Colonic mucosa (tissue), 4 donors: ENCODE measurements at regions not wholly inside any gene's neighbourhood (a gene's known extent, or its start where the extent isn't known, plus 50 kb on each side); places are given as distances from the start of the nearest gene placed in this dataset.
"Not testable (repeated sequence)": the region's sequence is repeated elsewhere in the genome, so short reads cannot be mapped to it uniquely, and the experiment has no call there.

Source experiments
- DNase-seq: peaks from one replicate; pipeline ENCODE4 v3.0.0-alpha.2; 2020
- H3K27ac ChIP-seq: fragments of 200-600 bp; one replicate; pipeline ENCODE4 v1.8.0; 2021
- H3K27me3 ChIP-seq: fragments of 200-600 bp; one replicate; pipeline ENCODE4 v1.8.0; 2021
- H3K36me3 ChIP-seq: fragments of 200-600 bp; one replicate; pipeline ENCODE4 v1.8.0; 2021
- H3K4me1 ChIP-seq: fragments of 200-600 bp; one replicate; pipeline ENCODE4 v1.8.0; 2021; ENCODE audit warnings: mild to moderate bottlenecking
- H3K4me3 ChIP-seq: fragments of 200-600 bp; one replicate; pipeline ENCODE4 v1.8.0; 2021
- H3K9ac ChIP-seq, 2 donors: one replicate each; pipeline ENCODE4 v1.7.0; 2013; ENCODE audit warnings: control low read depth in 2 of 2, low read depth in 2 of 2, low read length in 2 of 2
- H3K9me3 ChIP-seq: fragments of 200-600 bp; one replicate; pipeline ENCODE4 v1.8.0; 2021
- intact Hi-C: fragments of 100-400 bp; cut with DNase I; formaldehyde crosslinking; loops from one replicate; pipeline ENCODE4 v1.14.1; 2022
- TF ChIP-seq, protein P1 (sequence below): fragments of 200-600 bp; IDR thresholded peaks from one replicate; pipeline ENCODE4 v1.8.0; 2022; ENCODE audit warnings: antibody characterized with exemption, mild to moderate bottlenecking
- donor health status: healthy.
- donor health status: DM: no; HTN: no; CAD: no.
- donor health status: DM: no; HTN: no; CAD: no.

- no peaks in the 10 kb centered on the region for H3K4me1 ChIP-seq
- H3K9ac ChIP-seq, result no peak overlapping the region
- no peak for DNase-seq
- intact Hi-C loops, result no loop called here
- H3K4me3 ChIP-seq, result no peak overlapping the region
- no peaks in the 10 kb centered on the region for H3K9me3 ChIP-seq
- no peaks in the 10 kb centered on the region for H3K36me3 ChIP-seq
- TF ChIP-seq, protein P1, sequence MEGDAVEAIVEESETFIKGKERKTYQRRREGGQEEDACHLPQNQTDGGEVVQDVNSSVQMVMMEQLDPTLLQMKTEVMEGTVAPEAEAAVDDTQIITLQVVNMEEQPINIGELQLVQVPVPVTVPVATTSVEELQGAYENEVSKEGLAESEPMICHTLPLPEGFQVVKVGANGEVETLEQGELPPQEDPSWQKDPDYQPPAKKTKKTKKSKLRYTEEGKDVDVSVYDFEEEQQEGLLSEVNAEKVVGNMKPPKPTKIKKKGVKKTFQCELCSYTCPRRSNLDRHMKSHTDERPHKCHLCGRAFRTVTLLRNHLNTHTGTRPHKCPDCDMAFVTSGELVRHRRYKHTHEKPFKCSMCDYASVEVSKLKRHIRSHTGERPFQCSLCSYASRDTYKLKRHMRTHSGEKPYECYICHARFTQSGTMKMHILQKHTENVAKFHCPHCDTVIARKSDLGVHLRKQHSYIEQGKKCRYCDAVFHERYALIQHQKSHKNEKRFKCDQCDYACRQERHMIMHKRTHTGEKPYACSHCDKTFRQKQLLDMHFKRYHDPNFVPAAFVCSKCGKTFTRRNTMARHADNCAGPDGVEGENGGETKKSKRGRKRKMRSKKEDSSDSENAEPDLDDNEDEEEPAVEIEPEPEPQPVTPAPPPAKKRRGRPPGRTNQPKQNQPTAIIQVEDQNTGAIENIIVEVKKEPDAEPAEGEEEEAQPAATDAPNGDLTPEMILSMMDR, result no peak
- no peak overlapping the region for H3K27ac ChIP-seq
- no peaks in the 10 kb centered on the region for H3K27me3 ChIP-seq
Measured at GRCh38 chr1:196049407-196049806, 558.8 kb downstream of the KCNT2 start.

DNA sequence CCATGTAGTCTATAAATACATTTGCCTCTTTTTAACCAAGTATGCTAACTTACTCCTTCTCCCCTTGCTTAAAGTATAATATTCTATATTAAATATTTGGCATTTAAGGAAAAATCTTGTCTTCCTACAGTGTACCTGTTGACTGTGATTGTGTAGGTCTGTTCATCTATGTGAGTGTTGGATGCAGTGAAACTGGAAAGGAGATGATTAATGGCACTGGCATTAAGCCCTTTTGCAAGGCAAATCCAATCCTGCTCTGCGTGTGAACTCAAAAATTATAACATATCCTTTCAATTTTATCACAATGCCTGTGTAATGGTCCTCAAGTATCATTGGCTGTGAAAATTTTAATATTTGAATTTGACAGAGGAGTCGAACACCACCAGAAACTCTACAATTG, 565.0 kb downstream of the KCNT2 start:
- Histone ChIP-seq H3K4me3 (no peak overlapping the region), H3K27me3 (no peaks in the 10 kb centered on the region), H3K27ac (no peak overlapping the region), H3K4me1 (no peaks in the 10 kb centered on the region), H3K9me3 (no peaks in the 10 kb centered on the region), H3K36me3 (no peaks in the 10 kb centered on the region), H3K9ac (no peak overlapping the region)
- DNase-seq, result no peak
- TF ChIP-seq, protein P1, result no peak
- intact Hi-C loops, result no loop called here

GRCh38 chr1:196034080-196034706, 574.0 kb downstream of the KCNT2 start:
- no peak for DNase-seq
- TF ChIP-seq, protein P1, result no peak

GRCh38 chr1:196031387-196031786, 576.9 kb downstream of the KCNT2 start:
- H3K9ac ChIP-seq, DNase-seq, H3K27me3 ChIP-seq, intact Hi-C loops, H3K36me3 ChIP-seq, H3K27ac ChIP-seq, H3K4me1 ChIP-seq, H3K4me3 ChIP-seq, H3K9me3 ChIP-seq: not testable (repeated sequence)

More at GRCh38 chr1:196034080-196034706, 574.0 kb downstream of the KCNT2 start:
- intact Hi-C loops, result no loop called here
- Histone ChIP-seq H3K9ac (no peak overlapping the region), H3K36me3 (no peaks in the 10 kb centered on the region), H3K4me3 (no peak overlapping the region), H3K27me3 (no peaks in the 10 kb centered on the region), H3K4me1 (no peaks in the 10 kb centered on the region), H3K9me3 (no peaks in the 10 kb centered on the region), H3K27ac (no peak overlapping the region)

- H3K27ac ChIP-seq, result no peak overlapping the region
- no peaks in the 10 kb centered on the region for H3K4me1 ChIP-seq
- intact Hi-C loops, result no loop called here
- DNase-seq, result no peak
- H3K36me3 ChIP-seq, result no peaks in the 10 kb centered on the region
- no peaks in the 10 kb centered on the region for H3K27me3 ChIP-seq
- no peak overlapping the region for H3K4me3 ChIP-seq
- no peaks in the 10 kb centered on the region for H3K9me3 ChIP-seq
- no peak overlapping the region for H3K9ac ChIP-seq
- TF ChIP-seq, protein P1, result no peak
Measured at GRCh38 chr1:196030455-196030854, 577.8 kb downstream of the KCNT2 start.

DNA sequence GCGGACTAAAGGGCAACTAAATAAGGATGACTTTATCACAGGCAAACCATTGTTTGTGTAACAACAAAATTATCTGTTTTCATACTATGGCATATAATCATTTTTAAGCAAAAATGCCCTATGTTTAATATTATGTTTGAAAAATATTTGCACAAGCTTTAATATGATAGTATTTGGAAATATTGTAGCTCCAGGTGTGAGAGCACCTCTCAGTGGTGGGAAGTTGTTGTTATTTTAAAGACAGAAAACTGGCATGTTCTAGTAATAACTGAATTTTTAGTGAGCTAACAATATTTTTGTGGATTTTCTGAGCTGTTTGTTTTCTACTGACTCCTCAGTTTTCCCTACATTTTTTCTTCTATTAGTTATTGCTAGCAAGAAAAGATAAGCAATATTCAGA, 578.8 kb downstream of the KCNT2 start:
- Histone ChIP-seq H3K27ac (no peak overlapping the region), H3K36me3 (no peaks in the 10 kb centered on the region), H3K4me1 (no peaks in the 10 kb centered on the region), H3K4me3 (no peak overlapping the region), H3K9me3 (no peaks in the 10 kb centered on the region), H3K27me3 (no peaks in the 10 kb centered on the region), H3K9ac (no peak overlapping the region)
- TF ChIP-seq, protein P1, result no peak
- no peak for DNase-seq
- intact Hi-C loops, result no loop called here
